Trophoblast cell (in vitro differentiated cells and primary cell): ENCODE measurements at regions not wholly inside any gene's neighbourhood (a gene's known extent, or its start where the extent isn't known, plus 50 kb on each side); places are given as distances from the start of the nearest gene placed in this dataset.

Experiments used
- DNase-seq, 2 donors: peaks; one replicate each; pipeline ENCODE4 v3.0.0-alpha.2; 2016
- H2AFZ ChIP-seq: 2 replicates; pipeline ENCODE4 v1.6.1; 2013; ENCODE audit warnings: low read length, moderate library complexity, mild to moderate bottlenecking; ENCODE audit not compliant: insufficient read depth, poor library complexity
- H2AK5ac ChIP-seq: 2 replicates; pipeline ENCODE4 v1.6.1; 2013; ENCODE audit warnings: mild to moderate bottlenecking, low read length
- H2BK120ac ChIP-seq: 2 replicates; pipeline ENCODE4 v1.6.1; 2013; ENCODE audit warnings: low read length, mild to moderate bottlenecking, moderate library complexity; ENCODE audit not compliant: insufficient read depth, poor library complexity
- H2BK12ac ChIP-seq: 2 replicates; pipeline ENCODE4 v1.6.1; 2013; ENCODE audit warnings: mild to moderate bottlenecking, low read length, moderate library complexity
- H2BK5ac ChIP-seq: 2 replicates; pipeline ENCODE4 v1.6.1; 2013; ENCODE audit warnings: low read length, low read depth, moderate library complexity, mild to moderate bottlenecking; ENCODE audit not compliant: poor library complexity
- H3K14ac ChIP-seq: 2 replicates; pipeline ENCODE4 v1.6.1; 2013; ENCODE audit warnings: mild to moderate bottlenecking, low read length
- H3K18ac ChIP-seq: 2 replicates; pipeline ENCODE4 v1.6.1; 2013; ENCODE audit warnings: mild to moderate bottlenecking, low read length
- H3K23ac ChIP-seq: 2 replicates; pipeline ENCODE4 v1.6.1; 2013; ENCODE audit warnings: low read length
- H3K27ac ChIP-seq: 2 replicates; pipeline ENCODE4 v1.5.1; 2013; ENCODE audit warnings: low read depth, mild to moderate bottlenecking, inconsistent platforms, low read length, moderate library complexity
- H3K27me3 ChIP-seq: 2 replicates; pipeline ENCODE4 v1.6.1; 2013; ENCODE audit warnings: inconsistent platforms, mild to moderate bottlenecking, low read length, moderate library complexity; ENCODE audit not compliant: insufficient read depth
- H3K36me3 ChIP-seq, 2 experiments: 1 replicate in 1 of 2; 2 replicates in 1 of 2; pipeline ENCODE4 v1.6.1; 2013; ENCODE audit warnings: low read length in 2 of 2, mild to moderate bottlenecking in 2 of 2, moderate library complexity in 1 of 2; ENCODE audit not compliant: insufficient read depth in 2 of 2, control insufficient read depth in 1 of 2
- H3K4ac ChIP-seq: 2 replicates; pipeline ENCODE4 v1.6.1; 2013; ENCODE audit warnings: low read depth, mild to moderate bottlenecking, low read length, moderate library complexity
- H3K4me1 ChIP-seq, 2 experiments: 1 replicate in 1 of 2; 2 replicates in 1 of 2; pipeline ENCODE4 v1.6.1; 2013; ENCODE audit warnings: low read length in 2 of 2, mild to moderate bottlenecking in 2 of 2, moderate library complexity in 1 of 2; ENCODE audit not compliant: insufficient read depth in 2 of 2, control insufficient read depth in 1 of 2
- H3K4me2 ChIP-seq: 2 replicates; pipeline ENCODE4 v1.6.1; 2013; ENCODE audit warnings: inconsistent platforms, mild to moderate bottlenecking, low read length, moderate library complexity
- H3K4me3 ChIP-seq: 2 replicates; pipeline ENCODE4 v1.5.1; 2013; ENCODE audit warnings: mild to moderate bottlenecking, low read depth, low read length, inconsistent platforms
- H3K79me1 ChIP-seq: one replicate; pipeline ENCODE4 v1.6.1; 2013; ENCODE audit warnings: low read length
- H3K79me2 ChIP-seq: 2 replicates; pipeline ENCODE4 v1.6.1; 2013; ENCODE audit warnings: low read length, mild to moderate bottlenecking; ENCODE audit not compliant: control insufficient read depth, insufficient read depth, poor library complexity
- H3K9ac ChIP-seq: 2 replicates; pipeline ENCODE4 v1.6.1; 2013; ENCODE audit warnings: mild to moderate bottlenecking, low read length
- H3K9me3 ChIP-seq: 2 replicates; pipeline ENCODE4 v1.6.1; 2013; ENCODE audit warnings: low read depth, mild to moderate bottlenecking, control low read depth, inconsistent platforms, low read length; ENCODE audit not compliant: insufficient read depth
- H4K12ac ChIP-seq: 2 replicates; pipeline ENCODE4 v1.6.1; 2013; ENCODE audit warnings: low read depth, mild to moderate bottlenecking, low read length, moderate library complexity
- H4K8ac ChIP-seq: 2 replicates; pipeline ENCODE4 v1.6.1; 2013; ENCODE audit warnings: low read depth, mild to moderate bottlenecking, low read length, moderate library complexity
- H4K91ac ChIP-seq: one replicate; pipeline ENCODE4 v1.6.1; 2013; ENCODE audit warnings: low read depth, mild to moderate bottlenecking, low read length, moderate library complexity
- WGBS: extraction: QIAGEN DNeasy Blood & Tissue Kit; methylation state at CpG from one replicate; pipeline ENCODE4 v1.1.7; 2013; ENCODE audit warnings: missing lambda C conversion rate; ENCODE audit not compliant: insufficient read length, insufficient coverage; ENCODE audit errors: extremely low coverage; 5-methylcytosine and 5-hydroxymethylcytosine counted together

GRCh38 chr7:25622695-25623094, 394.4 kb upstream of the NPVF start:
- Histone ChIP-seq H2BK120ac (peak overlapping the region; percentile 79), H4K12ac (no peak overlapping the region), H3K79me1 (peaks cover 6% of the 10 kb centered on the region), H3K27me3 (no peaks in the 10 kb centered on the region), H3K4me3 (no peak overlapping the region), H3K14ac (peak overlapping the region; percentile 71), H4K8ac (no peak overlapping the region), H4K91ac (no peak overlapping the region), H2BK5ac (peak overlapping the region; percentile 27), H3K36me3 (no peaks in the 10 kb centered on the region), H2BK12ac (peak overlapping the region; percentile 84), H2AK5ac (peak overlapping the region; percentile 35), H3K27ac (no peak overlapping the region), H3K4me2 (no peak overlapping the region), H2AFZ (no peak overlapping the region), H3K9me3 (peaks cover 2% of the 10 kb centered on the region), H3K18ac (no peak overlapping the region), H3K4ac (no peak overlapping the region), H3K9ac (no peak overlapping the region), H3K4me1 (peaks cover 0 to 6% of the 10 kb centered on the region in 2 experiments), H3K79me2 (no peaks in the 10 kb centered on the region), H3K23ac (no peak overlapping the region)
- DNase-seq = no peak
- no CpG with 5 or more reads among the region's 3 CpGs for WGBS

- Histone ChIP-seq H3K79me1 (peaks cover 9% of the 10 kb centered on the region), H3K4ac (no peak overlapping the region), H3K14ac (no peak overlapping the region), H3K9me3 (peaks cover 2% of the 10 kb centered on the region), H4K12ac (no peak overlapping the region), H4K91ac (no peak overlapping the region), H2BK12ac (no peak overlapping the region), H2AFZ (no peak overlapping the region), H3K4me1 (peaks cover 0 to 6% of the 10 kb centered on the region in 2 experiments), H3K23ac (no peak overlapping the region), H4K8ac (no peak overlapping the region), H3K79me2 (no peaks in the 10 kb centered on the region), H3K27ac (no peak overlapping the region), H2BK5ac (no peak overlapping the region), H3K27me3 (no peaks in the 10 kb centered on the region), H2BK120ac (no peak overlapping the region), H3K9ac (no peak overlapping the region), H3K4me2 (no peak overlapping the region), H2AK5ac (no peak overlapping the region), H3K4me3 (no peak overlapping the region), H3K36me3 (no peaks in the 10 kb centered on the region), H3K18ac (no peak overlapping the region)
- WGBS = no CpG with 5 or more reads among the region's 3 CpGs
- DNase-seq = peak in 1 of 2 donors; percentile 5
Observed at GRCh38 chr7:25624051-25624450, 395.8 kb upstream of the NPVF start.

DNA sequence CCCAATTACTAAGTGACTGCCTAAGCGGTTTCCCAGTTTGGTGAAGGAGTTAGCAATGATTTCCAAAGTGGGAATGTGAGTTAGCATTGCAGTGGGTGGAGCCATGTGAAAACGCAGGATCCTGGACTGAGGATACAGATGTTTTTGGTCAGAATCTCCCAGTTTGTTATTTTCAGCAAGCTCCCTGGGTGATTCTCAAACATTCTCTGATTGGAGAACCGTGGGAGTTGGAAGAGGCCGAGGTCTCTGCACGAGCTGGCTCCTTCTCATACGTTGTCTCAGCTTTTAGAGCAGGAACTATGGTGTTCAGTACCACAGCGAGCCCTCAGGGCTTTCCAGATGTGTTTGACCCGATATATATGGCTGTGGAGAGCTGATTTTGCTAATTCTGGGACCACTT, 396.5 kb upstream of the NPVF start:
- no peak overlapping the region for H3K18ac ChIP-seq
- H3K9ac ChIP-seq = no peak overlapping the region
- H2BK5ac ChIP-seq = no peak overlapping the region
- H2BK120ac ChIP-seq = peak overlapping the region; percentile 15
- H2AK5ac ChIP-seq = no peak overlapping the region
- no peak overlapping the region for H3K4me3 ChIP-seq
- H3K14ac ChIP-seq = no peak overlapping the region
- no peak overlapping the region for H3K4me2 ChIP-seq
- DNase-seq = no peak
- H3K4me1 ChIP-seq = peaks cover 0 to 11% of the 10 kb centered on the region in 2 experiments
- H3K27ac ChIP-seq = no peak overlapping the region
- no peak overlapping the region for H2AFZ ChIP-seq
- H3K36me3 ChIP-seq = no peaks in the 10 kb centered on the region
- no peak overlapping the region for H3K23ac ChIP-seq
- H3K9me3 ChIP-seq = peaks cover 2% of the 10 kb centered on the region
- H4K91ac ChIP-seq = peak overlapping the region; percentile 23
- H2BK12ac ChIP-seq = peak overlapping the region; percentile 63
- peak overlapping the region; percentile 54 for H4K8ac ChIP-seq
- no CpG with 5 or more reads among the region's 8 CpGs for WGBS
- no peaks in the 10 kb centered on the region for H3K27me3 ChIP-seq
- no peaks in the 10 kb centered on the region for H3K79me2 ChIP-seq
- no peak overlapping the region for H3K4ac ChIP-seq
- H3K79me1 ChIP-seq = peaks cover 13% of the 10 kb centered on the region
- H4K12ac ChIP-seq = no peak overlapping the region

GRCh38 chr7:25625306-25625992, 397.2 kb upstream of the NPVF start:
- Histone ChIP-seq H3K23ac (no peak overlapping the region), H2BK5ac (peak overlapping the region; percentile 25), H3K4me1 (peaks cover 0 to 16% of the 10 kb centered on the region in 2 experiments), H4K12ac (no peak overlapping the region), H4K8ac (peak overlapping the region; percentile 14), H3K79me1 (peaks cover 14% of the 10 kb centered on the region), H3K27me3 (no peaks in the 10 kb centered on the region), H3K4me2 (no peak overlapping the region), H4K91ac (peak overlapping the region; percentile 23), H3K4ac (no peak overlapping the region), H3K9ac (no peak overlapping the region), H3K79me2 (no peaks in the 10 kb centered on the region), H3K36me3 (no peaks in the 10 kb centered on the region), H3K27ac (no peak overlapping the region), H2BK12ac (peak overlapping the region; percentile 63), H2AFZ (no peak overlapping the region), H3K4me3 (no peak overlapping the region), H3K14ac (no peak overlapping the region), H2AK5ac (no peak overlapping the region), H3K18ac (no peak overlapping the region), H2BK120ac (peak overlapping the region; percentile 13), H3K9me3 (peaks cover 2% of the 10 kb centered on the region)
- WGBS = no CpG with 5 or more reads among the region's 5 CpGs
- DNase-seq = no peak
